Upper lobe of left lung (tissue), 4 donors: ENCODE measurements at regions not wholly inside any gene's neighbourhood (a gene's known extent, or its start where the extent isn't known, plus 50 kb on each side); places are given as distances from the start of the nearest gene placed in this dataset.

Experiments
- CTCF ChIP-seq, 6 experiments: fragments of 450-650 bp in 4 of 6; fragments of 200-600 bp in 2 of 6; sonication (generic) in 2 of 6; IDR thresholded peaks; one replicate each; pipeline ENCODE4 v1.5.1; 2016 to 2019; ENCODE audit warnings: antibody characterized with exemption in 6 of 6
- POLR2A ChIP-seq, 4 donors: fragments of 450-650 bp; IDR thresholded peaks; one replicate each; pipeline ENCODE4 v1.5.1; 2016 to 2017; ENCODE audit warnings: antibody characterized with exemption in 4 of 4, mild to moderate bottlenecking in 2 of 4

DNA sequence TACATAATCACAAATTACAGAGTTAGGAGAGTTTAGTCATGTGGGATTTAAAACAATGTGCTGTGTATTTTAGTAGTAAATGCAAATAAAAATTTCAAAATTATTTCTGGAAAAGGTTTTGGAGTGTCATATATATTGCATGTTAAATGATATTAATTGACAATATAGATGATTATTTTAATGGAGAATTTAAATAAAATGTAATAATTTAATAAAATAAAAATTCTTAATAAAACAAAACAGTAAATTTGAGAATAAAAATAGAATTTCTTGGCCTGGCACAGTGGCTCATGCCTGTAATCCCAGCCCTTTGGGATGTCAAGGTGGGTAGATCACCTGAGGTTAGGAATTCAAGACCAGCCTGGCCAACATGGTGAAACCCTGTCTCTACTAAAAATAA lies 1442.8 kb upstream of the ALCAM start:
- no peak for TF ChIP-seq CTCF (IDR thresholded peaks at IDR 0.05)
- TF ChIP-seq POLR2A (IDR thresholded peaks at IDR 0.05), result no peak
